ENCODE measurements at regions not wholly inside any gene's neighbourhood (a gene's known extent, or its start where the extent isn't known, plus 50 kb on each side); places are given as distances from the start of the nearest gene placed in this dataset.

DNA sequence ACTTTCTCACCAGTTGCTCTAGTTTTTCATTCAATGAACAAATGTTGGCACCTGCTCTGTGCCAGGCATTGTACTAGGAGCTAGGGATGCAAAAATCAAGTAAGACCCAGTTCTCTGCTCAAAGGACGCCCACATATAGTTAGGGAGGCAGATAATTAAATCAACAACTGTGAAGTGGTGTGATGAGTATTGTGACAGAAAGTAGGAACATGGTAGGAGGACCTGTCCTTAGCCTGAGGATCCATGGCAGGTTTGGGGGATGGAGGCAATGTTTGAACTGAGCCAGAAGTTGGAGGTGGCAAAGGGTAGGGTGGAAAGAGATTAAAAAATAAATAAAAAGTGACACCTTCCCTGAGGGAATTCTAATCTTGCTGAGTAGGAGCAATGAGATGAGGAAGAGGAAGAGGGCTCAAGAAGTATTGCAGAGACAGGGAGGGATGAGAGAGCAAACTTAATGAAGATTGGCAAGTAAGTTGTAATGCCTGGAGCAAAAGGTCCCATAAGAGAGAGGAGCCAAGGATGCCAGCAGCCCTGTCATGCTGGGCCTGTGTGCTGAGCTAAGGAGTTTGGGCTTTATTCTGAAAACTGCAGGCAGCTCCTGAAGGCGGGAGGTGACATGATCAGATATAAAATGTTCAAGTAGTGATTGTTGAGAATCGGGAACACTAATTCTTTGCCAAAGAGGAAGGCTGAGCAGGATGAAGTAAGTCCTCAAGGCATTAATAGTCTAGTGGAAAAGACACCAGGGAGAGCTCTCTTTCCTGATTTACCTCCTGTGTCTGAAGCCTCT lies 184.3 kb upstream of the PPP2R3A start:
- CTCF ChIA-PET = no interaction called here
- intact Hi-C loops (cut with micrococcal nuclease) = no loop called here
- no peaks in the 10 kb centered on the region for H3K36me3 Mint-ChIP-seq (ENCODE audit: low read depth)
- no peaks in the 10 kb centered on the region for H3K4me1 Mint-ChIP-seq (ENCODE audit: low read depth)
- no peak overlapping the region for H3K27ac Mint-ChIP-seq
- H3K27me3 Mint-ChIP-seq (ENCODE audit: low read depth) = no peaks in the 10 kb centered on the region
- DNase-seq = no peak
- no peaks in the 10 kb centered on the region for H3K9me3 Mint-ChIP-seq
- no peak overlapping the region for H3K4me3 Mint-ChIP-seq

DNA sequence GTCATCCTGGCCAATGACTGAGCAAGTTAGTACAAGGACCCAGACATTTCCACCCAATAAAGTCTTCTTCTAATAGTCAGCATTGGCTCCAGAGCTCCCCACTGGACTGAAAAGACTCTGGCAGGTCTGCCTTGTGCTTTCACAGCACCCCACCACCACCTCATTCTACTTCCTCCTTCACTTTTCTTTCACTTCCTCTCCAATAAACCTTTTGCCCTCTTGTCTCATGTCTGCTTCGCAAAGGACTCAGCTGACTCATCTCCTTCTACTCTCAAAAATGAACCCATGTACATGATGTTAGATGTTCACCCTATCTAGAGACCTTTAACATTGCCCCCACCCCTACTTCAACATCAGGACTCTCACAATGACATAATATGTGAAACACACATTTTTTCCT lies 181.0 kb upstream of the PPP2R3A start:
- Mint-ChIP-seq H3K27ac (no peak overlapping the region), H3K9me3 (no peaks in the 10 kb centered on the region), H3K4me1 (ENCODE audit: low read depth) (no peaks in the 10 kb centered on the region), H3K4me3 (no peak overlapping the region), H3K27me3 (ENCODE audit: low read depth) (no peaks in the 10 kb centered on the region), H3K36me3 (ENCODE audit: low read depth) (no peaks in the 10 kb centered on the region)
- CTCF ChIA-PET = no interaction called here
- intact Hi-C loops (cut with micrococcal nuclease) = no loop called here
- no peak for DNase-seq

DNA sequence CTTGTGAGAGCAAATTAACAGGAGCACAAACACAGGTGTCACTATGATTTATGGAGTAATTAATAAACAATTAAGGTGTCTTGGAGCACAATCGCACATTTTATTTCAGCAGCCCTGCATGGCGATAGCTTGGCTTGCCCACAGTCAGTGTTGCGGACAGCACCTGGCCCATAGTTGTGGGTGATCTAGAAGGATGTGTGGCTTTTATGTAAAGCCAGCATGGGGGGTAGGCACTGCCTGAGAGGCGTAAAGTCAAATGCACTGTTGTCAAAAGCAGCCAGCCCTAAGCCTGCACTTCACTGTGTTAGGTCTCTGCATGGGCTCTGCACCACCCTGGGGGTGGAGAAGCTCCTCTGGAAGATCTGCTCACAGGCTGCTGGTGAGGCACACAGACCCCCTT lies 177.4 kb upstream of the PPP2R3A start:
- Mint-ChIP-seq H3K27me3 (ENCODE audit: low read depth) (no peaks in the 10 kb centered on the region), H3K4me1 (ENCODE audit: low read depth) (no peaks in the 10 kb centered on the region), H3K9me3 (peaks cover 10% of the 10 kb centered on the region), H3K4me3 (no peak overlapping the region), H3K27ac (no peak overlapping the region), H3K36me3 (ENCODE audit: low read depth) (no peaks in the 10 kb centered on the region)
- intact Hi-C loops (cut with micrococcal nuclease) = no loop called here
- DNase-seq = no peak
- CTCF ChIA-PET = no interaction called here

DNA sequence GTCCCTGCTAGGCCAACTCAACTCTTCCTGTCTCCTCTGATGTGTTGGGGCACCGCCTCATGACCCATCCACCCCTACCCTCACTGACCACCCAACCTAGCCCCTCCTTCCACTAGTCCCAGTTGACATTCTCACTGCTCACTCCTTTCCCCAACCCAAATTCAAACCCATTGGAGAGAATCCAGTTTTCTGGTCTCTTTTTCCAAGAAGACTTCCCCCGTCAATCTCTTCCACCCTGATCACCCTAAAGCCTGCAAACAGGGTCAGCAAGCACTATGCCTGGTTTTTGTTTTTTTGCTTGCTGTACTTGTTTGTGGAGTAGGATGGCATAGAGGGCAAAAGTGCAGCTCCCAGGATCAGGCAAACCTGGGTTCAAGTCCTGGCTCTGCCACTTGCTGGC lies 176.6 kb upstream of the PPP2R3A start:
- Mint-ChIP-seq H3K27ac (no peak overlapping the region), H3K36me3 (ENCODE audit: low read depth) (no peaks in the 10 kb centered on the region), H3K9me3 (peaks cover 10% of the 10 kb centered on the region), H3K4me3 (no peak overlapping the region), H3K4me1 (ENCODE audit: low read depth) (no peaks in the 10 kb centered on the region), H3K27me3 (ENCODE audit: low read depth) (no peaks in the 10 kb centered on the region)
- intact Hi-C loops (cut with micrococcal nuclease) = no loop called here
- DNase-seq = no peak
- CTCF ChIA-PET = no interaction called here

DNA sequence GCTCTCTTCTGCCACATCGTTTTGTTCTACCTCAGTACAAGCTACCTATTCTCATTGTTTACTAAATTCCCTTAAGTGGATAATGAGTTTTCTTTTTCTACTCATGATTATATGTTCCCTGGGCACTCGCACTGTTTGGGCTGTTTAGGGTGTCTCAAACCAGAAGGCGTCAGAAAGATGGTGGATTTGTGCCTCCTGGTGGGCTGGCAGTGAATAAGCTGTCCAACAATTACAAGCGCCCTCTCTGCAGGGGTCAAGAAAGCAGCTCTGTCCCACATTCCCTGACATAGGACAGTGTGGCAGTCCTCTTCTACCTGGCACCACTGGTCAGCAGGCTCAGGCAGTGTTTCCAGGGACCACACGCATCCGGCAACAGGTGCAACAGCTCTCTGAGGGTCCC lies 173.4 kb upstream of the PPP2R3A start:
- H3K4me3 Mint-ChIP-seq = no peak overlapping the region
- intact Hi-C loops (cut with micrococcal nuclease) = no loop called here
- CTCF ChIA-PET = interaction anchor here (0.7 kb wide), 2 partner anchors 140 to 430 kb away, joined by 3 read pairs; no protein-coding TSS in a partner anchor
- no peak overlapping the region for H3K27ac Mint-ChIP-seq
- H3K36me3 Mint-ChIP-seq (ENCODE audit: low read depth) = no peaks in the 10 kb centered on the region
- peaks cover 10% of the 10 kb centered on the region for H3K9me3 Mint-ChIP-seq
- no peaks in the 10 kb centered on the region for H3K4me1 Mint-ChIP-seq (ENCODE audit: low read depth)
- no peaks in the 10 kb centered on the region for H3K27me3 Mint-ChIP-seq (ENCODE audit: low read depth)
- DNase-seq = no peak

DNA sequence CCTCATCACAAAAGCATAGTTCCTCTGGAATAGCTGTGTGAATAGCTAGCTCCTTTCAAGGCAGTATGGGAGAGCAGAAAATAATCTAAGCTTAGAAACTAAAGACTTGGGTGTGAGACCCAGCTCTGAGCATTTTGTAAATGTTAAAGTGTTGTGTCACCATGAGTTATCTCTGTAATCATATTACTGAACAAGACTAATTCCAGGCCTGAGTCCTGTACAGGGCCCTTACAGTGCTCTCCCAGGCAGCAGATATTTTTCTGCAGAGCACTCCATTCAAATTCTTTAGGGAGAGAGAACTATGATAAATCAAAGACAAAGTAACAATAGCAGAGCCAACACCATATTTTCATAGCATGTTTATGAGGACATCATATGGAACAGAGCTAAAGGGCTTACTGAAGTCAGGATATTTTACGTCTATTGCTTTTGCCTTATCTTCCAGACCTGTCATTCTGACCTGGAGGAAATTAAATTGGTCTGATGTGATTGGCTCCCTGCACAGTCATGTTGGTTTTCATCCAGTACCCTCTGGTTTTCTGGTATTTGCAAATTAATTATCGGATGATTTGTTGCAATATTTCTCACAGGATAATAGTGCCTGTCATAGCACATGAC lies 172.6 kb upstream of the PPP2R3A start:
- no peak overlapping the region for H3K4me3 Mint-ChIP-seq
- DNase-seq = no peak
- no peaks in the 10 kb centered on the region for H3K27me3 Mint-ChIP-seq (ENCODE audit: low read depth)
- H3K36me3 Mint-ChIP-seq (ENCODE audit: low read depth) = no peaks in the 10 kb centered on the region
- CTCF ChIA-PET = interaction anchor here (0.7 kb wide), 1 partner anchor 141 kb away, joined by 3 read pairs; no protein-coding TSS in a partner anchor
- H3K9me3 Mint-ChIP-seq = peaks cover 10% of the 10 kb centered on the region
- H3K4me1 Mint-ChIP-seq (ENCODE audit: low read depth) = no peaks in the 10 kb centered on the region
- intact Hi-C loops (cut with micrococcal nuclease) = no loop called here
- no peak overlapping the region for H3K27ac Mint-ChIP-seq

DNA sequence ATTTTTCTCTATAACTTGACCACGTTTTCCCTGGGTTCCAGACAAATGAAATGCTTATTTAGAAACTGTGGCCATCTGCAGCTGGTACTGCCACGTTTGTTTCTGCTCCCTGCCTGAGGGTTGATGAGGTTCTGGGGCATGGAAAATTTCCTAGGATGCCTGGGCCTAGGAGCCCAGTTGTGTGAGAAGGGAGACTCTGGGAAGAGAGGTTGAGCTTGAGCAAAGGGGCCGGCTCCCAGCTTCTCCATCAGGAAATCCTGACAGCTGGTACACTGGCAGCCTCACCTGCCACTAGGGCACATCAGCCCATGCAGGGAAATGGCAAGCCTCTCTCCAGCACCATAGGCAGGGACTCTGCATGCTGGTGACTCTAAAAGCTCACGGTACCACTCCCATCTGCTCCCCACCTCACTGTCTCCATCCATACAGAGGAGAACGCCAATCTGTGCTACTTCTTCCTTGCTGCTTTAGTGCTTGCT lies 165.4 kb upstream of the PPP2R3A start:
- Mint-ChIP-seq H3K27me3 (ENCODE audit: low read depth) (no peaks in the 10 kb centered on the region), H3K4me1 (ENCODE audit: low read depth) (no peaks in the 10 kb centered on the region), H3K27ac (no peak overlapping the region), H3K36me3 (ENCODE audit: low read depth) (no peaks in the 10 kb centered on the region), H3K4me3 (no peak overlapping the region), H3K9me3 (no peaks in the 10 kb centered on the region)
- CTCF ChIA-PET = no interaction called here
- intact Hi-C loops (cut with micrococcal nuclease) = no loop called here
- DNase-seq = no peak

DNA sequence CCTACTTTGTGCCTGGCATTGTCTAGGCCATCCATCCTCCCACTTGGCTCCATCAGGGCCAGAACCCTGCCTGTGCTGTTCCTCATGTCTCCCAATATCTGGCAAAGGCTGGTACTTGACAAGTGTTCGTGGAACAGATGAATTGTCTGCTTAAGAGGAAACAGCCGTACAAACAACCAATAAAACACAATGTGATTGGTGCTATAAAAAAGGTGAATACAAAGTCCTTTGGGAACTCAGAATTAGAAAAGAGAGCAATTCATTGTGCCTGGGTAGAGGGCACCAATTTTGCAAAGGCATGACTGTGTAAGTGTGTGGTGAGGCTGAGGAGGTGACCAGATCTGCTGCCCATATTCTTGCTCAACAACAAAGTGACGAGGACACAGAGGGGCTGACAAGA lies 164.5 kb upstream of the PPP2R3A start:
- DNase-seq = no peak
- no peak overlapping the region for H3K27ac Mint-ChIP-seq
- no peak overlapping the region for H3K4me3 Mint-ChIP-seq
- no peaks in the 10 kb centered on the region for H3K36me3 Mint-ChIP-seq (ENCODE audit: low read depth)
- CTCF ChIA-PET = no interaction called here
- intact Hi-C loops (cut with micrococcal nuclease) = no loop called here
- no peaks in the 10 kb centered on the region for H3K27me3 Mint-ChIP-seq (ENCODE audit: low read depth)
- H3K4me1 Mint-ChIP-seq (ENCODE audit: low read depth) = no peaks in the 10 kb centered on the region
- H3K9me3 Mint-ChIP-seq = no peaks in the 10 kb centered on the region

DNA sequence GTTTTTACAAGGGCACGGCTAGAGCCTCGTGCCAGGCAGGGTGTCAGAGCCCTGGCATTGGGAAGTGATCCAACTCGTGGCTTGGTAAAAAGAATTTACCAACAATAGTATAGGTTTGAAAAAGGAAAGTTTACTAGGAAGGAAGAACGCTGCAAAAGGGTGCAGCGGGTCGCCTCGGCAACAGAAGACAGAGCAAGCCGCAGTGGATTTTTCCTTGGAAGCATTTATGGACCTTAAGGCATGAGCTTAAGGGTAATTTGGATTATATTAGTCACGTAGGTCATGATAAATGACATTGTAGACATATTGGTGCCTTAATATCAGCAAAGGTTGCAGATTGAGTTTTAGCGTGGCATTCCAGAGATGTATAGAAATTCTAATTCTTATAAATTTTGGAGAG lies 163.4 kb upstream of the PPP2R3A start:
- no peak overlapping the region for H3K27ac Mint-ChIP-seq
- no peak for DNase-seq
- H3K9me3 Mint-ChIP-seq = no peaks in the 10 kb centered on the region
- no peaks in the 10 kb centered on the region for H3K36me3 Mint-ChIP-seq (ENCODE audit: low read depth)
- H3K4me3 Mint-ChIP-seq = no peak overlapping the region
- intact Hi-C loops (cut with micrococcal nuclease) = no loop called here
- no peaks in the 10 kb centered on the region for H3K4me1 Mint-ChIP-seq (ENCODE audit: low read depth)
- CTCF ChIA-PET = no interaction called here
- no peaks in the 10 kb centered on the region for H3K27me3 Mint-ChIP-seq (ENCODE audit: low read depth)

DNA sequence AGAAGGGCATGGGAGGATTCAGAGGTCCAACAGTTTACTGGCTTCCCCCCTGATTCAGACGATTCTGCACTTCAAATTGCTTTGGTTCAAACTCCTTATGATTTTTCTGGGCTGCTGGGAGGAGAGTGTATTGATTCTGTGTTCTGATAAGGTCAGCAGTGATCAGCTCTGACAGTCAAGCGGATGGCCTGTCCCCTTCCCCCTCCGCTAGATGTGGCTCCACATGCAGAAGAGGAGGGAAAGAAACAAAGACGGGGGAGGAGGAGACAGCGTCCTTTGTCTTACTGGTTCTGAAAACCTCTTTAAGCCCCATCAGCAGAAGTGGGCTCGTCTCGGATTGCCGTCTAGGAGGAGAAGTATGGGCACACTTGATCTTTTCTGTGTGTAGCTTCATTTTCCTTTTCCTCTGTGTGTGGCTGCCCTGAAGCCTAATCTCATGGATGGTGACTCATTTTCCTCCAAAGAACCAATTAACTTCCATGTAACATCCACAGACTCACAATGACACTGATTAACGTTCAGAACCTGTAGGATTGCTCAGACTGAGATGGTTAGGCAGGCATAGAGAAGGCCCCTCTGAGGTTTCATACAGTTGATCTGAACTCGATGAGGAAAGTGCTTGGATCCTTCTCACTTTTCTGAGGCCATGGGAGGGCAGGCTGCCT lies 162.4 kb upstream of the PPP2R3A start:
- Mint-ChIP-seq H3K36me3 (ENCODE audit: low read depth) (no peaks in the 10 kb centered on the region), H3K27ac (no peak overlapping the region), H3K9me3 (no peaks in the 10 kb centered on the region), H3K27me3 (ENCODE audit: low read depth) (no peaks in the 10 kb centered on the region), H3K4me3 (no peak overlapping the region), H3K4me1 (ENCODE audit: low read depth) (no peaks in the 10 kb centered on the region)
- CTCF ChIA-PET = no interaction called here
- intact Hi-C loops (cut with micrococcal nuclease) = no loop called here
- no peak for DNase-seq

DNA sequence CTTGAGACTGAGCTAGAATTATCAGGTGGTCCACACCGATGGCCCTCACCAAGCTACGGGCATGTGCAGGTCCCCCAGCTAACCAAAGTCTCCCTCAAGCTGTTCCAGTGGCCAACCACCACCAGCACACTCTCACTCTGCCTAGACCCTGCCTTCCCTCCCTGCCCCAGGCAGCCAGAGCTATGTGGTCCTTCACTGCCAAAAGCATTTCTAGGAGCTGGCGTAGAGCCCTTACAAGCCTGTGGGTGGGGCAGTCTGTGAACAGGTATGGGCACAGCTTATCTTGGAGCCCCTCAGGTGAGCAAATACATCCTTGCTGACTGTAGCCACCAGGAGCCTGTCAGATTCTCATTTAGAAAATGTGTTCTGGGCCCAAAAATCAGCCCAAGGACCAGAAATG lies 159.8 kb upstream of the PPP2R3A start:
- H3K9me3 Mint-ChIP-seq = no peaks in the 10 kb centered on the region
- no peaks in the 10 kb centered on the region for H3K36me3 Mint-ChIP-seq (ENCODE audit: low read depth)
- CTCF ChIA-PET = no interaction called here
- no peak overlapping the region for H3K27ac Mint-ChIP-seq
- no peak overlapping the region for H3K4me3 Mint-ChIP-seq
- H3K27me3 Mint-ChIP-seq (ENCODE audit: low read depth) = peaks cover 2% of the 10 kb centered on the region
- DNase-seq = no peak
- intact Hi-C loops (cut with micrococcal nuclease) = no loop called here
- H3K4me1 Mint-ChIP-seq (ENCODE audit: low read depth) = no peaks in the 10 kb centered on the region

DNA sequence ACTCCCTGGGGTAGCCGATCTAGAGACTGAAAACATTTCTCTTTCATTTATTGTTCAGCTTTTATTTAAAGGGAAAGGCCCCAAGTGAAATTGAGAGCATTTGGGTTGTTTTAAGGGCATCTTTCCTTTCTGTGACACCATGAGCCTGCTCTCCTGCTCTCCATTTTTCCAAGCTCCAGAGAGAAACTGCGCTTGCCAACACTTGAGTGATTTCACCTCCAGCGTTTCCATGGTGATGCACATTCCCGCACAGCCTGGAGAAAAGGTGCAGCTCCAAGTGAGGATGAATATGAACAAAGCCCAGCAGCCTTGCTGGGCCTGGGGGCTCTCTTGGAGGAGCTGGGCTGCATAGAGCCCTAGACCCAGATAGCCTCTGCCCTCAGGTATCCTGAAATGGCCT lies 159.2 kb upstream of the PPP2R3A start:
- no peaks in the 10 kb centered on the region for H3K36me3 Mint-ChIP-seq (ENCODE audit: low read depth)
- H3K27ac Mint-ChIP-seq = no peak overlapping the region
- no peaks in the 10 kb centered on the region for H3K4me1 Mint-ChIP-seq (ENCODE audit: low read depth)
- CTCF ChIA-PET = no interaction called here
- H3K9me3 Mint-ChIP-seq = no peaks in the 10 kb centered on the region
- DNase-seq = no peak
- peaks cover 4% of the 10 kb centered on the region for H3K27me3 Mint-ChIP-seq (ENCODE audit: low read depth)
- intact Hi-C loops (cut with micrococcal nuclease) = no loop called here
- H3K4me3 Mint-ChIP-seq = no peak overlapping the region

DNA sequence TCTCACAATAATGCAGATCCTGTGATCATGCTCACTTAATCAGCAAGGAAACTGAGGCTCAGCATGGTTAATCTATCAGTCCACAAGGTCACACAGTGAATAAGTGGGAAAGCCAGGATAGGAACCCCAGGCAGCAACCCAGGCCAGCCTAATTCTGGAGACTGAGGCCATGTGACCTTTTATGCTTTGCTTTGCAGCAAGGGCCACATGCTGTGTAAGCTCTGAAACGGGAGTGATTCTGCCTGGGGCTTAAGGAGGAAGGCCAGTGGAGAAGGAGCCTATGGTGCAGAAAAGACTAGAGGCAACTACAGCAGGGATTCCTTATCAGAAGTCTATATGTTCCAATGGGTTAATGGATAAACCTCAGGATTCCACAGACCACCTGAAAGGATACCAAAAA lies 157.6 kb upstream of the PPP2R3A start:
- H3K4me3 Mint-ChIP-seq = no peak overlapping the region
- H3K27ac Mint-ChIP-seq = no peak overlapping the region
- H3K36me3 Mint-ChIP-seq (ENCODE audit: low read depth) = no peaks in the 10 kb centered on the region
- intact Hi-C loops (cut with micrococcal nuclease) = no loop called here
- CTCF ChIA-PET = no interaction called here
- no peak for DNase-seq
- H3K4me1 Mint-ChIP-seq (ENCODE audit: low read depth) = no peaks in the 10 kb centered on the region
- no peaks in the 10 kb centered on the region for H3K9me3 Mint-ChIP-seq
- peaks cover 5% of the 10 kb centered on the region for H3K27me3 Mint-ChIP-seq (ENCODE audit: low read depth)
